Loucy (cell line): ENCODE measurements at regions not wholly inside any gene's neighbourhood (a gene's known extent, or its start where the extent isn't known, plus 50 kb on each side); places are given as distances from the start of the nearest gene placed in this dataset.

ENCODE experiments used
- H2AFZ ChIP-seq: fragments of 200-600 bp; sonication (generic); 2 replicates; pipeline ENCODE4 v1.6.0; 2016; ENCODE audit warnings: antibody characterized with exemption, mild to moderate bottlenecking, low read length, moderate library complexity
- H3F3A ChIP-seq: fragments of 200-600 bp; 2 replicates; pipeline ENCODE4 v1.6.0; 2016; ENCODE audit warnings: antibody characterized with exemption, low read depth, mild to moderate bottlenecking
- H3K27me3 ChIP-seq: fragments of 200-600 bp; sonication (generic); 2 replicates; pipeline ENCODE4 v1.6.1; 2014; ENCODE audit warnings: low read length, mild to moderate bottlenecking; ENCODE audit not compliant: insufficient read depth, poor library complexity, severe bottlenecking
- H3K36me3 ChIP-seq: fragments of 200-600 bp; sonication (generic); 2 replicates; pipeline ENCODE4 v1.6.1; 2016; ENCODE audit warnings: low read length; ENCODE audit not compliant: insufficient read depth
- H3K4me1 ChIP-seq: fragments of 200-600 bp; sonication (generic); 2 replicates; pipeline ENCODE4 v1.5.1; 2014; ENCODE audit warnings: low read length, mild to moderate bottlenecking; ENCODE audit not compliant: insufficient read depth, poor library complexity, severe bottlenecking
- H3K4me2 ChIP-seq: fragments of 200-600 bp; sonication (generic); 2 replicates; pipeline ENCODE4 v1.6.0; 2014; ENCODE audit warnings: antibody characterized with exemption, low read length, low read depth, mild to moderate bottlenecking; ENCODE audit not compliant: poor library complexity, severe bottlenecking
- H3K4me3 ChIP-seq: fragments of 200-600 bp; sonication (generic); 2 replicates; pipeline ENCODE4 v1.5.1; 2014; ENCODE audit warnings: low read length, mild to moderate bottlenecking, mixed read lengths; ENCODE audit not compliant: poor library complexity, severe bottlenecking
- H3K79me2 ChIP-seq: fragments of 200-600 bp; sonication (generic); 2 replicates; pipeline ENCODE4 v1.6.1; 2014; ENCODE audit warnings: low read length; ENCODE audit not compliant: insufficient read depth
- H3K9ac ChIP-seq: fragments of 200-600 bp; sonication (generic); 2 replicates; pipeline ENCODE4 v1.6.0; 2014; ENCODE audit warnings: mild to moderate bottlenecking, low read depth, low read length, moderate library complexity; ENCODE audit not compliant: poor library complexity, severe bottlenecking
- H3K9me2 ChIP-seq: fragments of 200-600 bp; sonication (generic); replicated peaks from 2 replicates; pipeline ENCODE4 v1.6.1; 2016; ENCODE audit warnings: low read depth, low read length, mixed read lengths
- H3K9me3 ChIP-seq: fragments of 200-600 bp; sonication (generic); 2 replicates; pipeline ENCODE4 v1.6.1; 2014; ENCODE audit warnings: mild to moderate bottlenecking, antibody characterized with exemption, low read length, low read depth; ENCODE audit not compliant: insufficient read depth
- H4K20me1 ChIP-seq: fragments of 200-600 bp; sonication (generic); 2 replicates; pipeline ENCODE4 v1.6.0; 2014; ENCODE audit warnings: antibody characterized with exemption, low read length, mild to moderate bottlenecking; ENCODE audit not compliant: insufficient read depth, poor library complexity, severe bottlenecking
- EZH2phosphoT487 ChIP-seq: fragments of 200-600 bp; IDR thresholded peaks from 2 replicates; pipeline ENCODE4 v1.6.1; 2018; ENCODE audit warnings: antibody characterized with exemption, mild to moderate bottlenecking, moderate library complexity, borderline replicate concordance
- TF ChIP-seq, protein P1 (sequence below): fragments of 200-600 bp; sonication (generic); conservative IDR thresholded peaks from 2 replicates; pipeline ENCODE4 v1.5.1; 2014; ENCODE audit warnings: mild to moderate bottlenecking, antibody characterized with exemption, low read length

DNA sequence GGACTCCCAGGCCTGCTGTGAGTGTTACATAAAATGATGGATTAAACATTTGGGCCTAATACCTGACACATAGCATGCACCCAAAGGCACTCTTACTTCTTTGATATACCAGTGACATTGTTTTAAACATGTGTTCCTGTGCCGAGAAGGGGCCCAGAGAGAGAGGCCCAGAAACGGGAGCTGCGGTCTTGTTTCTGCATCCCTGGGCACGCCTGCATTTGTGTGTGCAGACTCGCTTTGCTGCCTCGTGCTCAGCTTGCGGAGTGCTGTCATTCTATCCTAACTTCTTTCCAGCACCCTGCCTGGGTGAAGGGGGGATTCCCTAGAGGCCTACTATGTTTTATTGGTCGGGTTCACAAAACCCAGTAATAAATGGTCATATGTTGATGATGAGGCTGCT is 666.2 kb upstream of the HS6ST1 start:
- peaks cover 10% of the 10 kb centered on the region for H3K4me1 ChIP-seq
- no peaks in the 10 kb centered on the region for H3K9me2 ChIP-seq
- no peak overlapping the region for H3K4me2 ChIP-seq
- H3K79me2 ChIP-seq: no peaks in the 10 kb centered on the region
- no peak overlapping the region for H3K4me3 ChIP-seq
- TF ChIP-seq, protein P1, sequence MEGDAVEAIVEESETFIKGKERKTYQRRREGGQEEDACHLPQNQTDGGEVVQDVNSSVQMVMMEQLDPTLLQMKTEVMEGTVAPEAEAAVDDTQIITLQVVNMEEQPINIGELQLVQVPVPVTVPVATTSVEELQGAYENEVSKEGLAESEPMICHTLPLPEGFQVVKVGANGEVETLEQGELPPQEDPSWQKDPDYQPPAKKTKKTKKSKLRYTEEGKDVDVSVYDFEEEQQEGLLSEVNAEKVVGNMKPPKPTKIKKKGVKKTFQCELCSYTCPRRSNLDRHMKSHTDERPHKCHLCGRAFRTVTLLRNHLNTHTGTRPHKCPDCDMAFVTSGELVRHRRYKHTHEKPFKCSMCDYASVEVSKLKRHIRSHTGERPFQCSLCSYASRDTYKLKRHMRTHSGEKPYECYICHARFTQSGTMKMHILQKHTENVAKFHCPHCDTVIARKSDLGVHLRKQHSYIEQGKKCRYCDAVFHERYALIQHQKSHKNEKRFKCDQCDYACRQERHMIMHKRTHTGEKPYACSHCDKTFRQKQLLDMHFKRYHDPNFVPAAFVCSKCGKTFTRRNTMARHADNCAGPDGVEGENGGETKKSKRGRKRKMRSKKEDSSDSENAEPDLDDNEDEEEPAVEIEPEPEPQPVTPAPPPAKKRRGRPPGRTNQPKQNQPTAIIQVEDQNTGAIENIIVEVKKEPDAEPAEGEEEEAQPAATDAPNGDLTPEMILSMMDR: no peak
- no peak for TF ChIP-seq EZH2phosphoT487
- H3K36me3 ChIP-seq: no peaks in the 10 kb centered on the region
- H3K9me3 ChIP-seq: no peaks in the 10 kb centered on the region
- H4K20me1 ChIP-seq: no peaks in the 10 kb centered on the region
- H3F3A ChIP-seq: no peaks in the 10 kb centered on the region
- H3K27me3 ChIP-seq: no peaks in the 10 kb centered on the region
- H3K9ac ChIP-seq: no peak overlapping the region
- H2AFZ ChIP-seq: no peak overlapping the region

DNA sequence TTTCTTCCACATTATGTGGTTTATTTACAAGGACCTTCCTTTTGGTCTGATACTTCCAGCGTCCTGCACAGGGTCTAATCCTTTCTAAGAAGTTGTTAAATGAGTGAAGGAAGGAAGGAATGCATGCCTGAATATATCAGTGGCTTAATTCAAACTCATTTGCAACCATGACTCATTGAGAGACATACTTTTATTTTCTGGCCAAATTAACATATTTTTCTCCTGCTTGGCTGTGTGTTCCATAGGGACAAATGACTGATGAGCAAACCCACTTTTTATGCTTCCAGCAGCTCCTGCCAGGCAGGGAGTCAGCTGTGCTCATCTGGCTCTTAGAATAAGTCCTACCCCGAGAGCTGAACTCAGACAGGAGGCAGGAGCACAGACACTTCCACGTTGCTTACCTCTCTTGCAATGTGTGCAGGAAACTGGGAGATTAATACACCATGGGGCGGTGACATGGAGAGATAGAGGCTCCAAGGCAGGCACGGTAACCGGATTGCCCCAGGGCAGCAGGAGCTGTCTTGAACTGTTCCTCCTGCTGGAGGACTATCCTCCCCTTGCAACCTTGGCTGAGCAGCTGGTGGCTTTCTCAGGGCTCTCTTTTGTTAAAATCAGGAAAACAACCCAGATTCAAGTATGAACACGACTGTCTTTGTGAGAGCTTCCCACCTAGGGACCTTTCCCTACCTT is 667.5 kb upstream of the HS6ST1 start:
- Histone ChIP-seq H4K20me1 (no peaks in the 10 kb centered on the region), H2AFZ (no peak overlapping the region), H3K9me2 (no peaks in the 10 kb centered on the region), H3K79me2 (no peaks in the 10 kb centered on the region), H3K4me2 (no peak overlapping the region), H3F3A (no peaks in the 10 kb centered on the region), H3K27me3 (no peaks in the 10 kb centered on the region), H3K36me3 (no peaks in the 10 kb centered on the region), H3K4me3 (no peak overlapping the region), H3K9me3 (no peaks in the 10 kb centered on the region), H3K9ac (no peak overlapping the region), H3K4me1 (peaks cover 10% of the 10 kb centered on the region)
- no peak for TF ChIP-seq EZH2phosphoT487
- TF ChIP-seq, protein P1: no peak

DNA sequence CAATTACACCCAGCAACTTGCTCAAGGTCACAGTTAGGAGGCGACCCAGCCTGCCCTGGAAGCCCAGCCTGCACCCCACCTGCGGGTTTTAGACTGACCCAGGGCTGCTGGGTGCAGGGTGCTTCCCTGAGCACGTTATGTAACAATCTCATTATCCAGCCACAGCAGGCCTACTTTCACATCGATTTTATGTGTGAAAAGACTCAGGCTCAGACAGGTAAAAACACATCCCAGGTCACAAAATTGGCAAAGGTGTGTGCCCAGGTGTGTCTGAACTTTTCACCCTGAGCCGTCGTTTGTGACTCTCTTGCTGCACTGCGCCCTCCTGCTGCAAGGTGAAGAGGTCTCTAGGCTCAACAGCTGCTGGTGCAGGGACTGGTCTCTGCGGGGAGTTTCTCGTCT is 668.2 kb upstream of the HS6ST1 start:
- no peaks in the 10 kb centered on the region for H3K79me2 ChIP-seq
- H2AFZ ChIP-seq: no peak overlapping the region
- no peaks in the 10 kb centered on the region for H3K9me2 ChIP-seq
- no peak overlapping the region for H3K9ac ChIP-seq
- no peak overlapping the region for H3K4me2 ChIP-seq
- no peak for TF ChIP-seq EZH2phosphoT487
- TF ChIP-seq, protein P1: no peak
- H3K4me3 ChIP-seq: no peak overlapping the region
- no peaks in the 10 kb centered on the region for H3K9me3 ChIP-seq
- H3K36me3 ChIP-seq: no peaks in the 10 kb centered on the region
- H4K20me1 ChIP-seq: no peaks in the 10 kb centered on the region
- H3K27me3 ChIP-seq: no peaks in the 10 kb centered on the region
- H3K4me1 ChIP-seq: peaks cover 10% of the 10 kb centered on the region
- no peaks in the 10 kb centered on the region for H3F3A ChIP-seq
